HG03175 (cell line): ENCODE measurements at regions not wholly inside any gene's neighbourhood (a gene's known extent, or its start where the extent isn't known, plus 50 kb on each side); places are given as distances from the start of the nearest gene placed in this dataset.
"Not testable (repeated sequence)": the region's sequence is repeated elsewhere in the genome, so short reads cannot be mapped to it uniquely, and the experiment has no call there.

ENCODE experiments used
- ATAC-seq: cut with Tn5 transposase; IDR thresholded peaks from one replicate; pipeline ENCODE4 v1.9.1; 2021; ENCODE audit warnings: mild to moderate bottlenecking, moderate library complexity; ENCODE audit not compliant: unreplicated experiment

DNA sequence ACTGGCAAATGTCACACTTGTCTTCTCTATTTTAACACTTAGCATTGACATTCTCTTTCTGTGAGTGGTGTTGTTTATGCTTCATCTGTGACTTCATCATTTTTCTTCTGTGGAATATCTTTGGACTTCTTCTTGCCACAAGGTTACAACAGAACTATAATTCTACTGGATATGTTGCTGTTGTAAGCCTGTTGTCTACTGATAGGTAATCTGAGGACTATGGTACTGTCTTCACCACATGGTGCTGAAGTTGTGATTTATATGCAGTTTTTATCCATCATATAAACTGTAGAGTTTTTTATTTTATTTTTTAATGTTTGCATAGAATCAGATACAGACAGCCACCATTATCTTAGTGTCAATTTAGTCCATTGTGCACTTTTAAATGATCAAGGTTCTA lies 622.2 kb upstream of the CNTN5 start:
- no peak for ATAC-seq

DNA sequence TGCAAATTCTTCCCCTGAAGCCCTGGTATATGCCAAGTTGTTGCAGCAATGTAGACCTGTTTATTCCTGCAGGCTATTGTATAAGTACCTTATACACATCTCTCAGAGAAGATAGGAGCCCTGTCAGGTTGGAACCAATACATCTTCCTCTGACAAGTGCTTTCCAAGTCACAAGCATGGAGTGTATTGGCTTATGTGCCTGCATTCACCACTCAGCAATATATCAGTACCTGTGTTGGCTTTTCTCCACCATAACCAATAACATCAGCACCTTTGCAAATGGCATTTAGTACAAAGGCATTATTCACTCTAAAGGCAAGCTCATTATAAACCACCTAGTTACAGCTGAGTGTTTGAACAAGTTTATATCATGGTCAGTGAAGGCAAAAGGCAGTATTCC lies 611.7 kb upstream of the CNTN5 start:
- ATAC-seq, result no peak

DNA sequence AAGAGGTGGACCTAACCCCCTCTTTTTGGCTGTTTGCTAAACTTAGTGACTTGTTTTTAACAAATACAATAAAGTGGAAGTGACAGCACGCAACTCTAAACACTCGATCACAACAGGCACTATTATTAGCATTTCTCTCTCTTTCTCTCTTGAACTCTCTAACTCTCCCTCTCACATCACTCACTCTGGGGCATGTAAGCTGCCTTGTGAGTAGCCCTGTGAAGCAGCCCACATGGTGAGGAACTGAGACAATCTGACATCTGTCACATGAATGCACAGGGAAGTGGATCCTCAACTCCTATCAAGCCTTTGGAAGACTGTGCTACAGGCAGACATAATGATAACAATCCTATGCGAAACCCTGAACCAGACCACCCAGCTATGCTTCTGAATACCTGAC lies 609.0 kb upstream of the CNTN5 start:
- no peak for ATAC-seq

DNA sequence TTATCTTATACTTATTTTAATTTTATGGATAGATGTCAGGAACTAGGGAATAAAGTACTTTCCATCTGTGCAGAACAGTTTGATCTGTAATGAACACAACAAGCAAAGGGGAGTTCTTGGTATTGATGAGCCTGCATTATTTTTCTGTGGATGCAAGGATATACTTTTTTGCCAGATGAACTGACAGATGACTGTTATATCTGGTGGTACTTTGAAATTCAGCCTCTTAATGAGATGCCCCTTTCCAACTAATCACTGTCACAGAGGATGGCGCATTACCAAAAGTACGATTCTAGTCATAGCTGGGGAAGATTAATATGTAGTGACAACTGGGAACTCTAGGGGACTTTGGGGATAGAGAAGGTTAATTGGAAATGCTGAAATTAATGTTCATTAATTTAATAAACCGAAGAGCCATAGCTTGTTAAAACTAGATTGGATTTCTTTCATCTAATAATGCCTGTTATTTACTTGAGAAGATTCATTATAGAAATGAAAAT lies 603.4 kb upstream of the CNTN5 start:
- no peak for ATAC-seq

DNA sequence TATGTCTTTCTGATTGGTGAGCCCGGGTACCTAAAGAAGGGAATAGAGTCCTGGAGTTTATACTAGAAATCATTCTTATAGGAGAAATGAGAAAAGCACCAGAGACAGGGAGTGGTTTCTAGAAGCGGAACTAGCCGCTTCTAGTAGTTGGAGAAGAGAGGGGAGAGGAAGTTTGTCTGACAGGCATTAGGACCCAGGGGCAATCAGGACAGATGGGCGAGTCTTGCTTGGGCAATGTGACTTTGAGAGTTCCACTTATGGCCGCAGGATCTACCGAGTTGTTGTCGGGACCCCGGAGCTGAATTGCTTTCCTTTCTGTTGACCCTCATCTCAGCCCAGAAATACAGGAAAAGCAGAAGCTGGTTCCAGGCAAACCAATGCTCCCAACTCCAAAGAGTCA lies 596.8 kb upstream of the CNTN5 start:
- no peak for ATAC-seq

DNA sequence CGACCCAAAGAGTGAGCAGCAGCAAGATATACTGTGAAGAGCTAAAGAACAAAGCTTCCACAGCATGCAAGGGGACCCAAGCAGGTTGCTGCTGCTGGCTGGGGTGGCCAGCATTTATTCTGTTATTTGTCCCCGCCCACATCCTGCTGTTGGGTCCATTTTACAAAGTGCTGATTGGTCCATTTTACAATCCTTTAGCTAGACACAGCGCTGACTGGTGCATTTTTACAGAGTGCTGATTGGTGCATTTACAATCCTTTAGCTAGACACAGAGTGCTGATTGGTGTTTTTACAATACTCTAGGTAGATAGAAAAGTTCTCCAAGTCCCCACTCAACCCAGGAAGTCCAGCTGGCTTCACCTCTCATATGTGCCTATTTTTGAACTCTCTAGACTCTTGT lies 596.0 kb upstream of the CNTN5 start:
- not testable (repeated sequence) for ATAC-seq

DNA sequence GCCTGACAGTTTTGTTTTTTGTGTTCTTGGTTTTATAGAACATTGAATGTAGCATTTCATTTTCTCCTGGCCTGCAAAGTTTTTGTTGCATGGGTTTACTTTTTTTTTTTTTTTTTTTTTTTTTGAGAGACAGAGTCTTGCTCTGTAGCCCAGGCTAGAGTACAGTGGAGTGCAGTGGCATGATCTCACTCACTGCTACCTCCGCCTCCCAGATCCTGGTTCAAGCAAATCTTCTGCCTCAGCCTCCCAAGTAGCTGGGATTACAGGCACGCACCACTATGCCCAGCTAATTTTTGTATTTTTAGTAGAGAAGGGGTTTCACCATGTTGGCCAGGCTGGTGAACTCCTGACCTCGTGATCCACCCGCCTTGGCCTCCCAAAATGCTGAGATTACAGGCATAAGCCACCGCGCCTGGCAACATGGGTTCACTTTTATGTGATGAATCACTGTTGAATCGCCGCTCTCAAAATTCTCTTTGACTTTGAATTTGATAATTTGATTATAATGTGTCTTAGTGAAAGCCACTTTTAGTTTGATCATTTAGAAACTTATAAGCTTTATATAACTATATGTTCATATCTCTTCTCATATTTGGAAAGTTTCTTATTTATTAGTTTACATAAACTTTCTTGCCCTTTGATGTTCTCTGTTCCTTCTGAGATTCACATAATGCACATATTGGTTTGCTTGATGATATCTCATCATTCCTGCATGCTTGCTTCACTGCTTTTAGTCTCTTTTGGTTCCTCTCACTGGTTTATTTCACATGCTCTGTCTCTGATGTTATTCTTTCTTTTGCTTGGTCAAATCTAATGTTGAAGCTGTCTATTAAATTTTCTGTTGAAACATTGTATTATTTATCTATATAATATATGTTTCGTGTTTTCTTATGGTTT lies 589.0 kb upstream of the CNTN5 start:
- no peak for ATAC-seq

DNA sequence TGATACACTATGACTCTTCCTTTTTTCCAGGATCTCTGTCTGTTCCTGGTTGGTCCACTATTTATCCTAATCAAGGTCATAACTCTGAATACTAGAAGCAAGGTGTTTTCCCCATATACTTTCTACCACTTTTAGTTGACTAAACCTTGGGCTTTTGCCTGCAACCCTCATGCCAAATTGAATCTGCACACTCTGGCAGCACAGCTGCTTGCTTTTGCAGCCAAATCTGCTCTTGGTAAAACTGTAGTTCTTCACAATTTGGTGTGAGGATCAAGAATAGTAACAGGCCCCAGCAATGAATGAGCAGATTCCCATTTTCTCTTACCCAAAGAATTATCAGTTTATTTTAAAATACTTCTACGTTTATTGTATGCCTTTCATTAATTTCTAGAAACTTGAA lies 586.5 kb upstream of the CNTN5 start:
- no peak for ATAC-seq

DNA sequence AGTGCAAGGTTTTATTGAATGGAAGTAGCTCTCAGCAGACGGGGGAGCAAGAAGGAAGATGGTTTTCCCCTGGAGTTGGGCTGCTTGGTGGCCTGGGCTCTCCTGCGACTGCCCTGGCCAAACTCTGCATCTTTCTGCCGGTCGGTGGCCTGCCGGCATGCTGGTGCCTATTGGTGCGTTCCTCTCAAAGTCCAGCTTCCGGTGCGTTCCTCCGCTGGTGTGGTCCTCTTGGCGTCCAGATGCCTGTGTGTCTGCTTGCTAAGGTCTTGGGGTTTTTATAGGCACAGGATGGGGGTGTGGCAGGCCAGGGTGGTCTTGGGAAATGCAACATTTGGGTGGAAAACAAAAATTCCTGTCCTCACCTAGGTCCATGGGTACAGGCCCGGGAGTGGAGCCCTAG lies 567.4 kb upstream of the CNTN5 start:
- ATAC-seq, result no peak

DNA sequence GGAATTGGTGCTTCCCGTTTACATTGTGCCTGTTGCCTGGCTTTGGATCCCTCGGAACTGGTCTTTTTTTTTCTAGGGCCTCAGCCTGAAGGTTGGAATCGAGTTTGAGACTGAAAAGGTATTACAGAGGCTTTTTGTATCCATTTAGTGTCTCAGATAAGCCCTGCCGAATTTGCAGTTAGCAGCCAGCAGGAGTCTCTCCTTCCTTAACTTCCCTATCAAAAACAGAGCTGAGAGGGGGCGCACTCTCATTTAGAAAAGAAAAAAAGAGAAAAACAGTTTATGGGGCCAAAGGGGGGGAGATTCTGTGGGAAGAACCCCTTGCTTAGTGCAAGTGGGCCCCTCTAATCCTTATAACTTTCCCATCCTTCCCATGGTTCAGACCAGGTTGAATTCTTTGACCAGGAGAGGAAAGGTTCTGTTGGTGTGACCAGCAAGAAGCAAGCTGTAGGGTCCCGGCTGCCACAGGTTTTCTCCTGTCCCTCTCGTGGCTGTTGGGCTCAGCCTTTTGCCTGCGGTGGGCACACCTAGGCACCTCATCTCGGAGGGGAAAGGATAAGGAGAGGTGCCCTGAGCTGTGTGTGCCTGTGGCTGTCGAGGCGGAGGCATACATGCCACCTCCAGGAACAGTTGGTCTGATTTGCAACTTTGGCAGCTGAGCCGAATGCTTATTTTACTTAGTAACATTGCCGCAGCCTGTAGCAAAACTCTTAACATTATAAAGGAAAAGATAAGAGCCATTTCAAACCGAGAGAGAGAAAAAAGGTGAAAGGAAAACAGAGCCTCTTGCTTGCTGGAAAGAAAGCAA lies 565.0 kb upstream of the CNTN5 start:
- no peak for ATAC-seq

DNA sequence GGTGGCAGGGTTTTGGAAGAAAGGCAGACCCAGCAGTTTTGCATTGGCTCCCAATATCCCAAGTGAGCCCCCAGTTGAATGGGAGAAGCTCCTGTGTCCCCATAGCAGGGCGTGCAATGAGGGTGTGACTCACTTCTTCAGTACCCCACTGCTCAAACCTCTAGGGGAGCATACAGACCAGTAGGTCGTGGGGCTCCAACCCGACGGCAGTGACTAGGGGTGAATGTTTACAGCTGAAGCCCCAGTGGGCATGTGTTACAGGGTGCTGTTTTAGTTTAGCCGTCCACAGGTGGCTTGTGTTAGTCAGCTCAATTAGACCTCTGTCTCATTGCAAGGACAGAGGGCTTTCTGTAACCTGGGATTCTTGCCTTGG lies 564.5 kb upstream of the CNTN5 start:
- ATAC-seq, result no peak

DNA sequence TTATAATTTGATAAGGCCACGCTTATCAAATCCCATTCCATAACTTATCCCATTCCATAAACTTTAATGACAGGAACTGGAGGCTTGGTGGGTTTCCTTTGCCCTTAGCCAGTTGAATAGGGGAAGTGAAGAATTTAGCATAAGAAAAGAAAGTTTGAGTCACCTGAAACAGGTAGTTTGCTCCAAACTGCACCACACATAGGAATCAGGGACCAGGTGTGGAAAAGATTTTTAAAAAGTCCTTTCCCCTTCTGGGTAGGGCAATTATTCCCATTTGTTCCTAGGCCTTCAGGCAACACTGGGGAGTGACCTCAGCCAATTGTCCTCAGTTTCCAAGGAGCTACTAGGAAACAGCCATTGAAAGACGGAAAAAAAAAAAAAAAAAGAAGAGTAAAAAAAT lies 525.7 kb upstream of the CNTN5 start:
- no peak for ATAC-seq

DNA sequence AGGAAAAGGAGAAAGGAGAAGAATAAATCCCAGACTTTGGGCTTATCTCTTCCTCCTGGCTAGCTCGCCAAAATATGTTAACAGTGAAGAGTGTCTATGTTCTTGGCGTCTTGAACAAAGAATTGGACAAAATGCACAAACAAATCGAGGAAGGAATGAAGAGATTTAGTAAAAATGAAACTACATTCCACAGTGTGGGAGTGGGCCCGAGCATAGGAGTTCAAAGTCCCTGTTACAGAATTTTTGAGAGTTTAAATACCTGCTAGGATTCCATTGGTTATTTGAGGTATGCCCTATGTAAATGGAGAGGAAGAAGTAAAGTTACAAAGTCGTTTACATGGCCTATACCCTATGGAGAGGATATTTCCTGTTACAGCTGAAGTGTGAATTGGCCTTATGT lies 525.1 kb upstream of the CNTN5 start:
- no peak for ATAC-seq

DNA sequence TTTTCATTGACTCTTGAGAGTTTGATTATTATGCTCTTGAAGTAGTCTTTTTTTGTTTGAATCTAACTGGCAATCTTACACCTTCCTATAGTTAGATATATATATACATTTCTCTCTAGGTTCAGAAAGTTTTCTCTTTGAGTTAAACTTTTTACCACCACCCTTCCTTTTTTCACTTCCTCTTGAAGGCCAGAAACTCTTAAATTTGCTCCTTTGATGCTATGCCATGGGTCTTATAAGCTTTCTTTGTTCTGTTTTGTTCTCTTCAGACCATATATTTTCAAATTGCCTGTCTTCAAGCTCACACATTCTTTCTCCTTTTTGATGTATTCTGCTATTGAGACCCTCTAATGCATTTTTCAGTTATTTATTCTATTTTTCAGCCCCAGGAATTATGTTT lies 513.5 kb upstream of the CNTN5 start:
- ATAC-seq, result no peak

DNA sequence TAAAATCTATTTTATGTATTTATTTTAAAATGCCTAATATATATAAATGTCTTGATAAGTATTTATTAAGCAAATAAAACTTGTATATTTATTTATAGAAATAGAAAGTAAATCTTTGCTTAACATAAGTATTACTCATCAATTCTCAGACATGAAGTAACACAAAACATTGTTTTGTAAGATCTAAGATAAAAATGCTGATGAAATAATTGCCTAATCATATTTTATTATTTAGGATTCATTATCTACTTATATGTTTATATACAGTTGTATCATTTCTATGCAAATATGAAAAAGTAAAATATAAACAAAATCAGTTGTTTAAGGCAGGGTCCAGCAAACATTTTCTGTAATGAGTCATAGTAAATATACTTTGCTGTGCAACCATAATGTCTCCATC lies 507.8 kb upstream of the CNTN5 start:
- ATAC-seq, result no peak

DNA sequence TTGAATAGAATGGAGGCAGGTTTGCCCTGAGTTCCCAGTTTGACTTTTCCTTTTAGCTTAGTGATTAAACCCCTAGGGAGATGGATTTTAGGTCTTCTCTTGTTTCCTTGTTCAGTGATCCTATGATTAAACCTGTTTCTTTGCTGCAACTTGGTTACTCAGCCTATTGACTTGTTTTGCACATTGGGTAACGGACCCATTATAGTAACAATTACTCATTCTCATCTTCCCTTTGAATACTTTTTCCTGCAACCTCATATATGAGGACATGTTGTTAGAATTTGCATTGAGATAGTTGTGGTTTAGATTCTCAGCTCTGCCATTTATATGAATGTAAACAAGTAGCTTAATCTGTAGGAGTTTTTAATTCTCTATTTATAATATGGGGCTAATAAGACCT lies 489.2 kb upstream of the CNTN5 start:
- ATAC-seq, result no peak

DNA sequence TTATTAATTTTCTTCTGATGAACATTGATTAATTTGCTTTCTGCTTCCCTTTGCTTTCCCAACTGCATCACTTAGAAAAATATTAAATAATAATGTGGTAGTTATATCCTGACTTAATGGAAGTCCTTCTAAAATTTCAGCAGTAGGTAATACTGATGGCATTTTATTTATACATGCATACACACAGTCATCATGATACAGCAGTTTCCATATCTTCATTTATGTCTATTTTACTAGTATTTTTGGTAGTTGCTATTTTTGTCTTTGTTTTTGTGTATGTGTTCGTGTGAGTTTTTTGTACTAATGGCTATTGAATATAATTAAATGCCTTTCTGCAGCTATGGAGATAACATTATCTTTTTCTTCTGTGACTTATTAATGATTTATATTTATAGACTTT lies 484.7 kb upstream of the CNTN5 start:
- no peak for ATAC-seq

DNA sequence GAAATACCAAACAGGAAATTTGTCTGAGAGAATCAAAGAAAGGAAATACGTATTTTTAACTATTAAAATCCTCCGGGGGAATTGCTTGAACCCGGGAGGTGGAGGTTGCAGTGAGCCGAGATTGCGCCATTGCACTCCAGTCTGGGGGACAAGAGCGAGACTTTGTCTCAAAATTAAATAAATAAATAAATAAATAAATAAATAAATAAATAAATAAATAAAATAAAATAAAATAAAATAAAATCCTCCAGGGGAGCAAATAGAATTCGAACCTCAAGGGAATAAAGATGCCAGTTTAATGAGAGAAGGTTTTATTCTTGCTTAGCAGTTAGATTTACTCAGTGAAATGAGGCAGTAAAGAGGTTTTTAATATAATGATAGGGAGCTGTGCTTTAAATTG lies 482.4 kb upstream of the CNTN5 start:
- not testable (repeated sequence) for ATAC-seq

DNA sequence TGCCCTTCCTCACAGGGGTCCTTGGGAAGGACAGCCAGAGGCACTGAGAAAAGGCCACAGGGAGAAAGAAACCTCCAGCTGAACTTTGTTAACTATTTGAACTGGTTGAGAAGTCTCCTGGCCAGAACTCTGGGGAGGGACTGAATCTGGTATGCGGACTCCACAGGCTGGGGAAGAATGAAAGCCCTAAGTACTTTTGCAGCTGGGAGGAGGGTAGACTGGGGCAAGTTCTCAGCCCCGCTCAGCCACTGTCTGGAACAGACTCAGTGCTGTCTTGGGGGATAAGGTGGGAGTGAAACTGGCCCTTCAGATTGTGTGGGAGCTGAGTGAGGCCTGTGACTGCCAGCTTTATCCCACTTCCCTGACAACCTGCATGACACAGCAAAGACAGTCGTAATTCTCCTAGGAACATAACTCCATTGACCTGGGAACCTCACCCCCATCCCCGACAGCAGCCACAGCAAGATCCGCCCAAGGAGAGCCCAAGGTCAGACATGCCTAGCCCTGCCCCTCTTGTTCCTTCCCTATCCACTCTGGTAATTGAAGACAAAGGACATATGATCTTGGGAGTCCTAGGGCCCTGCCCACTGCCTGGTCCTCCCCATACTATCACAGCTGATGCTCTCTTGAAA lies 475.1 kb upstream of the CNTN5 start:
- no peak for ATAC-seq

DNA sequence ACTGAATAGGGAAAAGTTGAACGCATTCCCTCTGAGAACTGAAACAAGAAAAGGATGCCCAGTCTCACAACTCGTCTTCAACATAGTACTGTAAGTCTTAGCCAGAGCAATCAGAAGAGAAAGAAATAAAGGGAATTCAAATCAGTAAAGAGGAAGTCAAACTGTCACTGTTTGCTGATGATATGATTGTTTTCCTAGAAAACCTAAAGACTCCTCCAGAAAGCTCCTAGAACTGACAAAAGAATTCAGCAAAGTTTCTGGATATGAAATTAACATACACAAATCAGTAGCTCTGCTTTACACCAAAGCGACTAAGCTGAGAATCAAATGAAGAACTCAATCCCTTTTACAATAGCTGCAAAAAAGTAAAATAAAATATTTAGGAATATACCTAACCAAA lies 471.2 kb upstream of the CNTN5 start:
- no peak for ATAC-seq

DNA sequence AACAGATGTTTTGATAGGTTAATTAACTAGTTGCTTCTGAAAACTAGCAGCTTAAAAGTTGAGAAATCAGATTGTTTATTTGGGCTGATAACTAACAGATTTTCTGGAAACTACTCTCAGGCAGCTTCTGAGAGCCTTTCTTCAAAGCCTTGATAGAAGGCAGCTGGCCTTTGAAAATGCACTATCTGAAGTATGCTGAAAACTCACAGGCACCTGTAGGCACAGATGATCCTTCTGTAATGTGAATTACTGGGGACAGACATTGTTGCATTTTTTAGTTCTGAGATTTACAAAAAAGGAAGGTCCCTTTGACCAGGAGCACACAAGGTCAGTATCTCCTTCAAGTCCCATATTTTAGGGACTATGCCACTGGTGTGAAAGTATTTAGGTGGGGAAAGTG lies 460.8 kb upstream of the CNTN5 start:
- no peak for ATAC-seq

DNA sequence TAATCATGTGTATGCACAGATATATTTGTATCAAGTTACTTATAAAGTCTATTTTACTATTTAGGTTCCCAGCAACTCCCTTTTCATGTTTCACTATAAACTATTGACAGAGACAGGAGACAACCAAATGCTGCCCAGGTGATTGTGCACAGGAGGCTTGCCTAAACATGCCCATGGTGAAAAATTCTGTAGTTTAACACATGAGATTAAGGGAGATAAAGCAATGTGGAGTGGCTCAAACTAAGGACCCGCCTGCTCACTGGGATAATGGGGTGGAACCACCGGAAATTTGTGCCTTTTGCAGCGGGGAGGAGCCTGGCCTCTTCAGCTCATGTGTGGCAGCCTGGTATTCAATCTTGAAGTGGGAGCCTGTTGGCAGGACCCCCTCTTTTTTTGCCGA lies 459.5 kb upstream of the CNTN5 start:
- no peak for ATAC-seq
